Hematopoietic multipotent progenitor cell treated with erythropoietin and hydrocortisone succinate and interleukin-3 and kit ligand, for 17 days (in vitro differentiated cells): ENCODE measurements at regions not wholly inside any gene's neighbourhood (a gene's known extent, or its start where the extent isn't known, plus 50 kb on each side); places are given as distances from the start of the nearest gene placed in this dataset.

Experiments
- DNase-seq: peaks from one replicate; pipeline ENCODE4 v3.0.0-alpha.2; 2015; ENCODE audit warnings: low spot score

- DNase-seq: no peak
Observed at GRCh38 chr14:26766726-26767125, 168.9 kb upstream of the NOVA1 start.

DNA sequence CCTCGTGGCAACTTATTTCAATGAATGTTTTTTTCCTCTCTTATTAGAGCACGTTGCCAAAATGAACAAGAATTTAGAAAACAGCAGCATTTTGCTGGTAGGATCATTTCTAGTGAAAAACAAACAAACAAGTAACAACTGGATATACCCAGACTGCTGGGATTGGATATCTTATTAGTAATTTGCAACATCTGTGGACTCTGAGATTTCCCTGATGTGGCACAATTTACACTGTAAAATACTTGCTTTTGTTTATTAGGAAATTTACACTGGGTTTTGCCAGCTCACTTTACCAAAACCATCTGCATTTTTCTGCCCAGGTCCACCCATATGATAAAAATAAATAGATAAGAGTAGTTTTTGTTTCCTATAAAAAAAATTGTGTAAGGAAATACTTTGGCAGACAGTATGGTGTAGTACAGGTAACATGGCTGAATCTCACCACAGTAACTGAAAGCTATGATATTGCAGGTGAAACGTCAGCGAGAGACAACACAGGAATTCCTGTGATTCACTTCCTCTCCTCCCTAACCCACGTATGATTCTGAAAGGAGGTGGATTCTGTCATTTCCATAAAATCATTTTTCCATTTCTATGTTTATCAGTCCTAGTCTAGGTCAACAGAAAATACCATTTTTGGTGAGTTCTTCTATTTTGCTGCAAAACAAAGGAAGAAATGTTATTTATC, 176.2 kb upstream of the NOVA1 start:
- DNase-seq: no peak

GRCh38 chr14:26775765-26776563, 178.1 kb upstream of the NOVA1 start:
- DNase-seq: no peak

DNA sequence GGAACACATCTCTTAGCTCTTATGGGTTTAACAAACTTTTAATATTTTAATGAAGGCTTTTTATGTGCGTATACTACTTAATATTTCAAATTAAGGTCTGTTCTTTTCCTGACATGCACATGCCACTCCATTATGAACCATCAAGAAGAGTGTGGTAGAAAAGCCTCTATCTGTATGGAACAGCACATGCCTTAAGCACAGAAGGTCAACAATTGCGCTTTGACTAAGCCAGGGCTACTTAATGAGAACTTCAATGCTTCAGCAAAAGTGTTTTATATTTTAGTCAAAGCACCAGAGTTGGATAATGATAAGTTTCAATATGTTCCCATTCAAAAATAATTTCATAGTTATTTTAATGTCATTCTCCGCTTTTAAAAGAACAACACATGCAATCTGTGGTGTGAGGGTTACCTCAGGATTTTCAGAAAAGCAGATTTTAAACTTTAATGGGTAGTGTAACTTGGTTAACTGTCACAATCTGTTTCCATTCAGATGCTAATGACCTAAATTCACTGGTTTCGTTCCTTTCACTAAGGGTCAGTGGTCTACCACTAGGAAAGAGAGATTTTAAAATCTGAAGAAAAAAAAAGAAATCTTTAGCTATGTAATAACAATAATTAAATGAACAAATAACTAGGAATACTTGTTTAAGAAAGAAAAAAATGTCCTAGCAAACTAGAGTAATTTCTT, 193.4 kb upstream of the NOVA1 start:
- no peak for DNase-seq

- DNase-seq: no peak
Observed at GRCh38 chr14:26794731-26795130, 196.9 kb upstream of the NOVA1 start.

DNA sequence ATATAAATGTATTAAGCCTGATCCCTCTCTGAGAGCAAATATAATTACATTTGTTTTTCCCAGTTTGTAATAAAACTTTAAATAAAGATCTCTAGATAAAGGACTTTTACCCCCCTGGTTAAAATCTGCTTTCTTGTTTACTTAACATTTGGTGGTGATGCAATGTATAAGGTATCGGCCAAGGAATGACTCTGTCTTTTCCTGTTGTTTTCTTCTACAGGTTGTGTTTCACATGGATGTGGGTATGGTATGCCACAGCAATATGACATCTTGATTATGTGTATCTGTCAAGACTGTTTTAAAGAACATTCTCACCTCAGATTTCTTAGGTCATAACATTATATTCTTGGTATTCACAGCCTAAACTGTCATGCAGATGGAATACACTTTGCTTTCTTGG, 210.6 kb upstream of the NOVA1 start:
- no peak for DNase-seq

GRCh38 chr14:26810631-26811030, 212.8 kb upstream of the NOVA1 start:
- DNase-seq: no peak

- no peak for DNase-seq
Observed at GRCh38 chr14:26811756-26812305, 214.0 kb upstream of the NOVA1 start.

- no peak for DNase-seq
Observed at GRCh38 chr14:26820138-26820537, 222.3 kb upstream of the NOVA1 start.

DNA sequence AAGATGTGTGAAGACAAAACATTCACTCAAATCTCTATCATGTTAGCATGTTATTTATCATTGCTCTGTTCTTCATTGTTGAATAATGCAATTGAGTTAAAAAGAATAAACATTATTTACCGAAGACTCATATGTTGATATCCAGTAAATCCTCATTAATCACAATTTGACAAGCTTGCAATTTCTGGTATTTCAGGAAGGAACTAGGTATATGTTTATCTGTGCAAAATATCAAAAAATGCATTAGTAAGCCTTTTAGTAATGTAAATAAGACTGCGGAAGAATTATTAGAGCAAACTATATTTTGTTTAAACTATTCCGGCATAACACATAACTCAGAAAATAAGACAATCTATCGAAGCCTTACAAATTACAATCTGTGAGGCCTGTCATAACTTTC, 222.7 kb upstream of the NOVA1 start:
- DNase-seq: no peak

- DNase-seq: no peak
Observed at GRCh38 chr14:26828741-26829140, 230.9 kb upstream of the NOVA1 start.

GRCh38 chr14:26833621-26834176, 235.9 kb upstream of the NOVA1 start:
- DNase-seq: no peak

- no peak for DNase-seq
Observed at GRCh38 chr14:26835979-26836570, 238.2 kb upstream of the NOVA1 start.

GRCh38 chr14:26839481-26839880, 241.6 kb upstream of the NOVA1 start:
- no peak for DNase-seq

DNA sequence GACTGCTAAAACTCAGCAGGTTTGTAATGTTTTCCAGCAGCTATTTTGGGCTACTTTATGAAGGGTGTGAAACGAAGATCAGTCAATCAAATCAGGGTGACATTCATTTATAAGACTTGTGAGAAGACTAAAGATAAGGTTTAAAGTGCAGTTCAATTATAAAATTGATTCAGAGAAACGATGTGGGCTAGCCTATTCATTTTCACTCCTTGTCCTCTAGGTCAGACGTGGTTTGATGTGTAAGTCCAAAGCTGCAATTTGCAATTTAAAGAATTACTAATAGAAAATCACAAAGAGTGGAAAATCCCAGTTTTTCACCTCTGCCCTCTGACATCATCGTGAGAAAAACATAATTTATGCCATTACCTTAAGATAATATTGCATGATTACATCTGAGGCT, 243.5 kb upstream of the NOVA1 start:
- no peak for DNase-seq

DNA sequence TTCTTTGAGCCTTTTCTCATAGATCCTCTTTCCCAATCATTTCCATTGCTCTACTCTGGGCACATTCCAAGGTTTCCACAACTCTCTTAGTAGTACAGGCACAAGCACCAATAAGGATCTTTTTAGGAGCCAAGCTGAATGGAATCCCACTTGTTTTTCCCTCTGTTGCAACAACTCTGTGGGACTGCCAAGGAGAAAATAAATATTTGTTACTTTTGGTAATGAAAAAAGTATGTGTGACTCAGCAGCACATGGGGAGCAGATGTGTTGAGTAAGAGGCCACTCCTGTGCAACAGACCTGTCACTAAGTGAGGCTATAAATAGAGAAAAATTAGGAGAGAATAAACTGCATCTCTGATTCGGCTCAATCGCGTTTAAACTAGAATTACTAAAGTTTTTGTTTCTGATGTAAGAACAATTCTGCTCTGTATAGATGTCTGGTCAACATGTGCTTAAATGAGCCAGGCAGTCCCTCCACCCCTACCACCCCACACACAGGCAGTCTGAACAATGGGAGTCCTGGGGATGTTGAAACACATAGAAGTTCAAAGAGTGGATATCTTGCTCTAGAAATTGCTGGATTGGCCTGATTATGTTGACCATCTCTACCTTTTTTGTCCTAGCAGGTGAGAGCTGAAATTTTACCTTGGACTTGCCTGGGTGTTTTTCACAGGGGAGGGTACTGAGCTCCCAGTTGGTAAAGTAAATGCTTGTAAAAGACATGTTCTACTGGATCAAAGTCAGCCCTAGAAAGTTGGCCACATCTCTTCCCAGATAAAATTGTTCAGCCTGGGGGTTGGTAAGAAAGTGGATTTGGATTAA, 244.3 kb upstream of the NOVA1 start:
- no peak for DNase-seq

DNA sequence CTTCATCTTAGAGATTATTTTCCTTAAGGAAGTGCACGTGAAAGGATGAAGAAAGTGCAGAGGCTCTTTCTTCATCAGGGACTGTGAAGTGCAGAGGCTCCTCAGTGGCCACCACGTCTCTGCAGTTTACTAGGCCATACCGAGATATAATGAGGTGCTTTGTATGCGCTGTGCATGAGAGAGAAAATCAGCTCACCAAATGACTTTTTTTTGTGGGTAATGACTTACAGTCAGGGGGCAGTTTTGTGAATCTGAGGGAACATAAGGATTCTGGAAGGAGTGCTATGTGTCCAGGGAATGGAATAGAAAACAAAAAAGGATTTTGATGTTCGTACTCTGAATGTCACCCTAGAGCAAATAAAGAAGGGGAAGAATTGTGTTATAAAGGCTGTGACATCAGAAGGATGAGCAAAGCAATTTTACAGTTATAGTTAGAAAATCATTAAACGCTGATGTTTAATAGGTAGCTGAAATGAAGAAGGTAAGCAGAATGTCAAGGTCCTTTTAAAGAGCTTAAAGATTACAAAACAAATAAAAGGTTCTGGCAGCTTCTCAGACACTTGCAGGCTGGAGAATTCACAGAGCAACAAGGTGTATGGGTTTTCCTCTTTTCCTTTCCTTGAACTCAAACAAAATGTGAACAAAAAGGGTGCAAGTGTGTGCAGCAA, 247.5 kb upstream of the NOVA1 start:
- DNase-seq: no peak

DNA sequence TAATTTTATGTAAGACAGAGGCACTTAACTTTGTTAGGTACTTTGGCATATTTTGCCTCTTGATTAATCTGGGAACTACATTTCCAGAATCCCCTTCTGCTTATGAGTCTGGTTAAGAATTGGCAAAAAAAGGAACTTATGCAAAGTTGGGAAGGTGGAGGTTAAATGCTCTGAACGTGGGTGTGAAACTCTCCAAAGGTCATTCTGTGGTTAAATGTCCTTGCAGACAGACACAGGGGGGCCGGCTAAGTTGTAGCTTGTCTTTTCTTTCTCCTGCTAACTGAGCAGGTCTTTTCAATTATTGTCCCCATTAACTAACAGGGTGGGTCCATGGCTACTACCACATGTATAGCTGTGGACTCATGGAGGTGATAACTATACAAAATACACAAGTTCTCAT, 248.6 kb upstream of the NOVA1 start:
- no peak for DNase-seq

- DNase-seq: no peak
Observed at GRCh38 chr14:26849514-26849913, 251.7 kb upstream of the NOVA1 start.

DNA sequence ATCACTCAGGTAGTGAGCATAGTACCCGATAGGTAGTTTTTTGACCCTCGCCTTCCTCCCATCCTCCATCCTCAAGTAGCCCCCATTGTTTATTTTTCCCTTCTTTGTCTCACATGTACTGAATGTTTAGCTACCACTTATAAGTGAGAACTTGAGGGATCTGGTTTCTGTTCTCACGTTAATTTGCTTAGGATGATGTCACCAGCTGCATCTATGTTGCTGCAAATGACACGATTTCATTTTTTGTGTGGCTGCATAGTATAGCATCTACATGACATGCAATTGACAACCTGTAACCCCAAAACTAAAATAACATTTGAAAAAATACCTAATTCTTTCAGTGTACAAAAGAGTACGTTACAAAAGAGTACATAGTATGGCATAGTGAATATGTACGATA, 254.0 kb upstream of the NOVA1 start:
- DNase-seq: no peak
